ENCODE measurements at regions not wholly inside any gene's neighbourhood (a gene's known extent, or its start where the extent isn't known, plus 50 kb on each side); places are given as distances from the start of the nearest gene placed in this dataset.
"Not testable (repeated sequence)": the region's sequence is repeated elsewhere in the genome, so short reads cannot be mapped to it uniquely, and the experiment has no call there.

DNA sequence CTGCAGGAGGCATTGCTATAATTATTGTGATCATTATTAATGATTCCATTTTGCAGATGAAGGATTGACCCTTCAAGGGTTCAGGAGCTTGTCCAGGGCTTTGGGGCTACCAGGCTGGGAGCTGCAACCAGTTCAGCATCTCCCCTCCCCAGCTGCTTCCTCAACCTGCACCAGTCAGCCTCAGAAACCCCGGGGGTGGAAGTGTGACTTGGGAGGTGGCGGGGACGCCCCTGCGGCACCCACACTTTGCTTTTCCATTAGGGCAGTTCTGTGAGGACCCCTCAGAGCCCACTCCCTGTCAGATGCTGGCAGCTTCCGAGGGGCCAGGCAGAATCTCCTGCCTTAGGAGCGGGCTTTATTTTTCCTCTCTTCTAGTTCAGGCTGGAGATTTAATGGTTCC is 85.6 kb downstream of the OLFM1 start:
- H3K4me3 ChIP-seq (ENCODE audit: low read depth, low read length), result no peak overlapping the region
- TF ChIP-seq, protein P1, sequence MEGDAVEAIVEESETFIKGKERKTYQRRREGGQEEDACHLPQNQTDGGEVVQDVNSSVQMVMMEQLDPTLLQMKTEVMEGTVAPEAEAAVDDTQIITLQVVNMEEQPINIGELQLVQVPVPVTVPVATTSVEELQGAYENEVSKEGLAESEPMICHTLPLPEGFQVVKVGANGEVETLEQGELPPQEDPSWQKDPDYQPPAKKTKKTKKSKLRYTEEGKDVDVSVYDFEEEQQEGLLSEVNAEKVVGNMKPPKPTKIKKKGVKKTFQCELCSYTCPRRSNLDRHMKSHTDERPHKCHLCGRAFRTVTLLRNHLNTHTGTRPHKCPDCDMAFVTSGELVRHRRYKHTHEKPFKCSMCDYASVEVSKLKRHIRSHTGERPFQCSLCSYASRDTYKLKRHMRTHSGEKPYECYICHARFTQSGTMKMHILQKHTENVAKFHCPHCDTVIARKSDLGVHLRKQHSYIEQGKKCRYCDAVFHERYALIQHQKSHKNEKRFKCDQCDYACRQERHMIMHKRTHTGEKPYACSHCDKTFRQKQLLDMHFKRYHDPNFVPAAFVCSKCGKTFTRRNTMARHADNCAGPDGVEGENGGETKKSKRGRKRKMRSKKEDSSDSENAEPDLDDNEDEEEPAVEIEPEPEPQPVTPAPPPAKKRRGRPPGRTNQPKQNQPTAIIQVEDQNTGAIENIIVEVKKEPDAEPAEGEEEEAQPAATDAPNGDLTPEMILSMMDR (IDR thresholded peaks at IDR 0.05; ENCODE audit: low read depth, low read length), result no peak

DNA sequence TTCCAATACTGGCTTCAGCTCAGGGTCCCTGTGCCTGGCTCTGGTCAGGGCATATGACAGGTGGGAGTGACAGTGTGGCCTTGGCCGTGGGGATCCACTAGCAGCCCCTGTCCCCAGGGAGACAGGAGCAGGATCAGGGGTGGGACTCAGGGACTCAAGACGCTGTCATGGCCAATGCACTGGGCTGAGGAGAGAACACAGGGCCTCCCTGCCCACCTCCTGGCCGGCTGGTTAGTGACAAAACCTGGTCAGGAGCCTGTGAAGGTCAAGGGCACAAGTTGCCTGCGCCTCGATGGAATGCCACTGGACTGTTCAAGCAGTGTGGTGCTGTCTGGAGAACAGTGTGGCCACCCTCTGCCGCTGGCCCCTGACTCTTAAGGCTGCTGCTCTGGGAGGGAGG is 86.8 kb downstream of the OLFM1 start:
- TF ChIP-seq, protein P1 (IDR thresholded peaks at IDR 0.05; ENCODE audit: low read depth, low read length), result no peak

DNA sequence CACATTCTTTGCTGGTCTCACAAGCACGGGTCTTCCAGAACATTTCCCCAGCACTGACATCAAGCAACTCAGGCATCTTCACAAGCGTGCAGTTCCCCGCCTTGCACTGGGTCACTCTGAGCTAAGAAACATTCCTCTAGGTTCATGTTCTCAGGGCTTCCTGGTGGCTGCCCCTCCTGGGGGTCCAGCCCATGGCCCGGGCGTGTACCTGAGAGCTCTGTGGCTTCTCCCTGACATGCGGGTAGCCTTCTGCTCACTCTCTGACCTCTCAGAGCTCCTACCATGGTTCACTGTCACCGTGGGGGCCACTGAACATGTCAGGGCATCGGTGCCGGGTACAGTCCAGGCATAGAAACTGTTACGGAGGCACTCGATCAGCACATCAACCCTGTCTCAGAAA is 87.5 kb downstream of the OLFM1 start:
- TF ChIP-seq, protein P1 (IDR thresholded peaks at IDR 0.05; ENCODE audit: low read depth, low read length), result no peak
- H3K4me3 ChIP-seq (ENCODE audit: low read depth, low read length), result no peak overlapping the region

More for the DNA sequence above, 86.8 kb downstream of the OLFM1 start:
- H3K4me3 ChIP-seq (ENCODE audit: low read depth, low read length), result no peak overlapping the region

GRCh38 chr9:135176284-135176683 is 88.8 kb downstream of the OLFM1 start:
- TF ChIP-seq, protein P1 (IDR thresholded peaks at IDR 0.05; ENCODE audit: low read depth, low read length), result no peak
- no peak overlapping the region for H3K4me3 ChIP-seq (ENCODE audit: low read depth, low read length)

GRCh38 chr9:135177562-135177961 is 90.1 kb downstream of the OLFM1 start:
- H3K4me3 ChIP-seq (ENCODE audit: low read depth, low read length), result not testable (repeated sequence)

GRCh38 chr9:135178498-135178897 is 91.0 kb downstream of the OLFM1 start:
- TF ChIP-seq, protein P1 (IDR thresholded peaks at IDR 0.05; ENCODE audit: low read depth, low read length), result no peak
- H3K4me3 ChIP-seq (ENCODE audit: low read depth, low read length), result no peak overlapping the region

DNA sequence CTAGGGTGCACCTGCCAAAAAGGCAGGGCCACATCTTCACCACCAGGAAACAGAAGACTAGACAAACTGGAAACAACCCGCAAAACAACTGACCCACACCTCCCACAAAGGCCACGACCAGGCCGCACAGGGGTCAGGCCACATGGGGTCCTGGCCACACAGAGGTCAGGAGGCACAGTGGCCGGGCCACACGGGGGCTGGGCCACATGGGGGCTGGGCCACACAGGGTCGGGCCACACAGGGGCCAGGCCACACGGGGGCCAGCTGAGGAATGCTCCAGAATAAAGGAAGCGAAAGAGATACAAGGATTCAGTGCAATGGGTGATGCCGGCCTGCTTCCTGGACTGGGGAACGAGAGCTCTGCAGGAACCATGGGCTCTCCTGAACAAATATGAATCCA is 91.6 kb downstream of the OLFM1 start:
- H3K4me3 ChIP-seq (ENCODE audit: low read depth, low read length), result no peak overlapping the region
- TF ChIP-seq, protein P1 (IDR thresholded peaks at IDR 0.05; ENCODE audit: low read depth, low read length), result no peak

DNA sequence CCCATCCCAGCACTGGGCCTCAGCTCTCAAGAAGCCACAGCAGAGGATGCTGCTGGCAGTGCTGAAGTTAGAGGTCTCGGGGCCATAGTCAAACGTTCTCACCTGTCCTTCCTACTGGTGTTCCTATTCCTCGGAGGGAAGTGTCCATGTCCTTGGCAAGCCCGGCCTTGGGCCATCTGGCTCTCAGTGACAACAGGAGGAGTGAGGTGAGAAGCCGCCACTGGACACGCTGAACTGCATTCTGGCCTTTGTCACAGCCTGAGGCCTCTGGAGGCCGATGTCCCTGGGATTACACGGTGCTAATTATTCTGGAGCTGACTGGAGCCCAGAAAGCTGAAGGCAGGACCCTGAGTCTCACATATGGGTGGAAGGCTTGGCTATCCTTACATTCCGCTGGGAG is 92.5 kb downstream of the OLFM1 start:
- H3K4me3 ChIP-seq (ENCODE audit: low read depth, low read length), result no peak overlapping the region
- TF ChIP-seq, protein P1 (IDR thresholded peaks at IDR 0.05; ENCODE audit: low read depth, low read length), result no peak
